Chondrocyte (in vitro differentiated cells): ENCODE measurements at regions not wholly inside any gene's neighbourhood (a gene's known extent, or its start where the extent isn't known, plus 50 kb on each side); places are given as distances from the start of the nearest gene placed in this dataset.

Experiments used
- DNase-seq: peaks from one replicate; pipeline ENCODE4 v3.0.0; 2021; ENCODE audit warnings: mixed read lengths, low spot score
- H3K27ac Mint-ChIP-seq: one replicate; pipeline ENCODE4 v1.8.0; 2021; ENCODE audit warnings: mild to moderate bottlenecking, moderate library complexity, mixed read lengths; ENCODE audit not compliant: unreplicated experiment
- H3K27me3 Mint-ChIP-seq: 2 replicates; pipeline ENCODE4 v1.8.0; 2021; ENCODE audit warnings: low read depth, mixed read lengths
- H3K36me3 Mint-ChIP-seq: 2 replicates; pipeline ENCODE4 v1.8.0; 2021; ENCODE audit warnings: low read depth, mixed read lengths
- H3K4me1 Mint-ChIP-seq: 2 replicates; pipeline ENCODE4 v1.8.0; 2021; ENCODE audit warnings: low read depth, mild to moderate bottlenecking, mixed read lengths
- H3K4me3 Mint-ChIP-seq: one replicate; pipeline ENCODE4 v1.8.0; 2021; ENCODE audit warnings: mild to moderate bottlenecking, moderate library complexity, mixed read lengths; ENCODE audit not compliant: unreplicated experiment
- H3K9me3 Mint-ChIP-seq: 2 replicates; pipeline ENCODE4 v1.8.0; 2021; ENCODE audit warnings: low read depth, mixed read lengths
- CTCF ChIP-seq: fragments of 200-600 bp; sonication (generic); IDR thresholded peaks from 2 replicates; pipeline ENCODE4 v1.5.0; 2021; ENCODE audit warnings: antibody characterized with exemption, mild to moderate bottlenecking, moderate library complexity

DNA sequence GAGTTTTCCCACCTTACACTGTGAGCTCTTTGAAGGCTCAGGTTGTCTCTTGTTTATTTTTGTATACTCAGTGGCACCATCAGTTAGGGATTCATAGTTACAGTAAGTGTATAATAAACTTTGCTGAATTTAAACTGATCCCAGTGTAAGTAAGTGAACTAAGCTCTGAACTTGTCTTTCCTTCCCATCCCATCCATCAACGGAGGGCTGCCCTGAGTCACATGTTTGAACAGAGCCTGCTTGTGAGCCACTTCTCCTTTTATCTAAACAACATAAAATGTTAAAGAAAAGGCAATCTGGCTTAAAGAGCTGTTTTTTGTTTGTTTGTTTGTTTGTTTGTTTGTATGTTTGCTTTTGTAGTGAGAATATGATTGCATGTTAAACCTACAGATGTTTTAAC lies 185.7 kb upstream of the MARCKS start:
- peaks cover 12% of the 10 kb centered on the region for H3K4me1 Mint-ChIP-seq
- H3K9me3 Mint-ChIP-seq = no peaks in the 10 kb centered on the region
- no peak overlapping the region for H3K27ac Mint-ChIP-seq
- no peak for DNase-seq
- H3K36me3 Mint-ChIP-seq = no peaks in the 10 kb centered on the region
- H3K27me3 Mint-ChIP-seq = no peaks in the 10 kb centered on the region
- no peak for TF ChIP-seq CTCF
- no peak overlapping the region for H3K4me3 Mint-ChIP-seq

- Mint-ChIP-seq H3K4me1 (peaks cover 12% of the 10 kb centered on the region), H3K27ac (no peak overlapping the region), H3K4me3 (no peak overlapping the region)
Measured at GRCh38 chr6:113672491-113673149, 184.5 kb upstream of the MARCKS start.

DNA sequence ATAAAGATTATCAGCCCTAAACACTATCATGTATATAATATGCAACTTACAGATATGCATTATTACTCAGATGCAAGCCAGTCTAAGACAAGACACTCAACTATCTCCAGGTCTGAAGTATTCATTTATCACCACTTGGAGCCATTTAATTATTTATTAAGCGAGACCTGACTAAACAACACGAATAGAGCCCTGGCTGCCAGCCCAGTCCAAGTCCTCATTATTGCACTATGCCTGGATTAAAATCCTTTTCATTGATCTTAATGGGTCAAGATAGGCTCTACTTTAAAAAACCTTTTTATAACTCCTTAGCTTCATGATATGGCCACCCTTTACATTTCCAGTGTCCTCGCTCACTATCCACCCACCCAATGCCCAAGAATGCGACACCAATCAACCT lies 183.1 kb upstream of the MARCKS start:
- Mint-ChIP-seq H3K4me1 (peaks cover 10% of the 10 kb centered on the region), H3K27ac (no peak overlapping the region), H3K27me3 (no peaks in the 10 kb centered on the region), H3K9me3 (no peaks in the 10 kb centered on the region), H3K36me3 (no peaks in the 10 kb centered on the region), H3K4me3 (no peak overlapping the region)
- no peak for TF ChIP-seq CTCF
- no peak for DNase-seq

More at GRCh38 chr6:113672491-113673149, 184.5 kb upstream of the MARCKS start:
- Mint-ChIP-seq H3K27me3 (no peaks in the 10 kb centered on the region), H3K9me3 (no peaks in the 10 kb centered on the region), H3K36me3 (no peaks in the 10 kb centered on the region)
- DNase-seq = no peak
- TF ChIP-seq CTCF = no peak

- H3K36me3 Mint-ChIP-seq = no peaks in the 10 kb centered on the region
- H3K27ac Mint-ChIP-seq = no peak overlapping the region
- peaks cover 7% of the 10 kb centered on the region for H3K4me1 Mint-ChIP-seq
- H3K4me3 Mint-ChIP-seq = no peak overlapping the region
- no peak for TF ChIP-seq CTCF
- DNase-seq = no peak
- H3K9me3 Mint-ChIP-seq = no peaks in the 10 kb centered on the region
- no peaks in the 10 kb centered on the region for H3K27me3 Mint-ChIP-seq
Measured at GRCh38 chr6:113676057-113676456, 181.1 kb upstream of the MARCKS start.

- DNase-seq = no peak
- Mint-ChIP-seq H3K27ac (no peak overlapping the region), H3K4me1 (peaks cover 7% of the 10 kb centered on the region), H3K36me3 (no peaks in the 10 kb centered on the region), H3K9me3 (no peaks in the 10 kb centered on the region), H3K27me3 (no peaks in the 10 kb centered on the region), H3K4me3 (no peak overlapping the region)
- TF ChIP-seq CTCF = no peak
Measured at GRCh38 chr6:113676968-113677367, 180.2 kb upstream of the MARCKS start.
